Common myeloid progenitor, CD34-positive (primary cell): ENCODE measurements at regions not wholly inside any gene's neighbourhood (a gene's known extent, or its start where the extent isn't known, plus 50 kb on each side); places are given as distances from the start of the nearest gene placed in this dataset.

Experiments used
- CTCF ChIA-PET: fragments of 350-600 bp; sonication (Branson Sonifier 250); formaldehyde crosslinking; loops from one replicate; lab custom pipeline; 2021; ENCODE audit warnings: antibody characterized with exemption; lab: Charles Lee
- POLR2A ChIA-PET: fragments of 350-600 bp; sonication (Branson Sonifier 250); formaldehyde crosslinking; loops from one replicate; lab custom pipeline; 2021; ENCODE audit warnings: antibody characterized with exemption; lab: Charles Lee
- DNase-seq, 3 donors: peaks; one replicate each; pipeline versions ENCODE4 v3.0.0 to v3.0.0-alpha.2; 2013
- H3K27ac ChIP-seq, 2 experiments: 1 replicate in 1 of 2; 2 replicates in 1 of 2; pipeline ENCODE4 v1.7.0; 2013; ENCODE audit warnings: inconsistent platforms in 2 of 2, low read length in 2 of 2, mild to moderate bottlenecking in 2 of 2, low read depth in 1 of 2, moderate library complexity in 1 of 2; ENCODE audit not compliant: severe bottlenecking in 2 of 2, insufficient read depth in 1 of 2, poor library complexity in 1 of 2
- H3K27me3 ChIP-seq, 5 experiments: replicated peaks in 2 of 5; 1 replicate in 3 of 5; 2 replicates in 2 of 5; pipeline versions ENCODE4 v1.6.1 to v1.7.0; 2013; ENCODE audit warnings: low read length in 4 of 5, mild to moderate bottlenecking in 2 of 5, moderate library complexity in 2 of 5, inconsistent platforms in 1 of 5; ENCODE audit not compliant: insufficient read depth in 5 of 5, control insufficient read depth in 4 of 5
- H3K36me3 ChIP-seq, 4 experiments: 1 replicate in 2 of 4; 2 replicates in 2 of 4; pipeline versions ENCODE4 v1.6.1 to v1.7.0; 2013; ENCODE audit warnings: low read length in 3 of 4, control low read depth in 1 of 4, mild to moderate bottlenecking in 1 of 4; ENCODE audit not compliant: control insufficient read depth in 4 of 4, insufficient read depth in 4 of 4
- H3K4me1 ChIP-seq, 4 experiments: 1 replicate in 3 of 4; 2 replicates in 1 of 4; pipeline versions ENCODE4 v1.6.1 to v1.7.1; 2013; ENCODE audit warnings: low read length in 3 of 4, mild to moderate bottlenecking in 3 of 4, control low read depth in 1 of 4, inconsistent platforms in 1 of 4, moderate library complexity in 1 of 4; ENCODE audit not compliant: control insufficient read depth in 4 of 4, insufficient read depth in 4 of 4; ENCODE audit errors: control extremely low read depth in 1 of 4
- H3K4me3 ChIP-seq, 7 experiments: 1 replicate in 4 of 7; 2 replicates in 3 of 7; pipeline versions ENCODE4 v1.5.1 to v1.7.0; 2013; ENCODE audit warnings: mild to moderate bottlenecking in 7 of 7, low read length in 6 of 7, moderate library complexity in 6 of 7, inconsistent platforms in 2 of 7, low read depth in 2 of 7, control low read depth in 1 of 7; ENCODE audit not compliant: insufficient read depth in 4 of 7, control insufficient read depth in 1 of 7; ENCODE audit errors: extremely low read depth in 1 of 7
- H3K9me3 ChIP-seq, 5 experiments: 1 replicate in 4 of 5; 2 replicates in 1 of 5; pipeline versions ENCODE4 v1.6.1 to v1.7.1; 2013; ENCODE audit warnings: low read length in 4 of 5, mild to moderate bottlenecking in 2 of 5, inconsistent platforms in 1 of 5, low read depth in 1 of 5, moderate library complexity in 1 of 5; ENCODE audit not compliant: control insufficient read depth in 4 of 5, insufficient read depth in 2 of 5; ENCODE audit errors: control extremely low read depth in 1 of 5
- WGBS: methylation state at CpG from one replicate; pipeline ENCODE4 v1.1.5; 2013; ENCODE audit not compliant: insufficient coverage; 5-methylcytosine and 5-hydroxymethylcytosine counted together

GRCh38 chr5:87151547-87151946 lies 116.1 kb upstream of the RASA1 start:
- Histone ChIP-seq H3K36me3 (no peaks in the 10 kb centered on the region), H3K27ac (no peak overlapping the region), H3K27me3 (no peaks in the 10 kb centered on the region), H3K9me3 (no peaks in the 10 kb centered on the region), H3K4me1 (peaks cover 0 to 11% (median 3%) of the 10 kb centered on the region in 4 experiments), H3K4me3 (no peak overlapping the region)
- ChIA-PET CTCF (no interaction called here), POLR2A (no interaction called here)
- WGBS, result no CpG with 5 or more reads among the region's 1 CpG
- peak; percentile 16 to 72 (median 63) for DNase-seq

GRCh38 chr5:87152886-87153285 lies 114.8 kb upstream of the RASA1 start:
- H3K9me3 ChIP-seq, result no peaks in the 10 kb centered on the region
- no CpG with 5 or more reads among the region's 1 CpG for WGBS
- H3K27ac ChIP-seq, result no peak overlapping the region
- no peak for DNase-seq
- no peaks in the 10 kb centered on the region for H3K27me3 ChIP-seq
- peaks cover 0 to 11% (median 3%) of the 10 kb centered on the region in 4 experiments for H3K4me1 ChIP-seq
- POLR2A ChIA-PET, result no interaction called here
- H3K36me3 ChIP-seq, result no peaks in the 10 kb centered on the region
- H3K4me3 ChIP-seq, result no peak overlapping the region
- CTCF ChIA-PET, result no interaction called here

- CTCF ChIA-PET, result no interaction called here
- H3K4me1 ChIP-seq, result peaks cover 0 to 11% (median 3%) of the 10 kb centered on the region in 4 experiments
Observed at GRCh38 chr5:87154191-87154590, 113.5 kb upstream of the RASA1 start.

GRCh38 chr5:87155106-87155505 lies 112.6 kb upstream of the RASA1 start:
- 100% methylated on average over 3 of the region's 4 CpGs for WGBS
- no peak overlapping the region for H3K27ac ChIP-seq
- CTCF ChIA-PET, result no interaction called here
- peaks cover 0 to 11% (median 3%) of the 10 kb centered on the region in 4 experiments for H3K4me1 ChIP-seq
- H3K4me3 ChIP-seq, result no peak overlapping the region
- H3K27me3 ChIP-seq, result no peaks in the 10 kb centered on the region
- H3K9me3 ChIP-seq, result no peaks in the 10 kb centered on the region
- no peaks in the 10 kb centered on the region for H3K36me3 ChIP-seq
- POLR2A ChIA-PET, result no interaction called here
- no peak for DNase-seq

More at GRCh38 chr5:87154191-87154590, 113.5 kb upstream of the RASA1 start:
- WGBS, result 100% methylated on average over 3 of the region's 3 CpGs
- DNase-seq, result no peak
- H3K4me3 ChIP-seq, result no peak overlapping the region
- H3K27me3 ChIP-seq, result no peaks in the 10 kb centered on the region
- no peaks in the 10 kb centered on the region for H3K9me3 ChIP-seq
- no peak overlapping the region for H3K27ac ChIP-seq
- no peaks in the 10 kb centered on the region for H3K36me3 ChIP-seq
- POLR2A ChIA-PET, result no interaction called here

- CTCF ChIA-PET, result no interaction called here
Observed at GRCh38 chr5:87156631-87157030, 111.1 kb upstream of the RASA1 start.

GRCh38 chr5:87164409-87164808 lies 103.3 kb upstream of the RASA1 start:
- DNase-seq, result no peak
- no peaks in the 10 kb centered on the region for H3K27me3 ChIP-seq
- no peaks in the 10 kb centered on the region for H3K36me3 ChIP-seq
- H3K9me3 ChIP-seq, result no peaks in the 10 kb centered on the region
- POLR2A ChIA-PET, result no interaction called here
- WGBS, result no CpG with 5 or more reads among the region's 2 CpGs
- no peak overlapping the region for H3K4me3 ChIP-seq
- CTCF ChIA-PET, result no interaction called here
- H3K4me1 ChIP-seq, result peaks cover 0 to 8% (median 1%) of the 10 kb centered on the region in 4 experiments
- H3K27ac ChIP-seq, result no peak overlapping the region

More at GRCh38 chr5:87156631-87157030, 111.1 kb upstream of the RASA1 start:
- H3K4me1 ChIP-seq, result peaks cover 0 to 6% (median under 1%) of the 10 kb centered on the region in 4 experiments
- DNase-seq, result no peak
- H3K27ac ChIP-seq, result no peak overlapping the region
- H3K9me3 ChIP-seq, result no peaks in the 10 kb centered on the region
- H3K27me3 ChIP-seq, result no peaks in the 10 kb centered on the region
- POLR2A ChIA-PET, result no interaction called here
- 100% methylated on average over 1 of the region's 2 CpGs for WGBS
- H3K4me3 ChIP-seq, result no peak overlapping the region
- H3K36me3 ChIP-seq, result no peaks in the 10 kb centered on the region

GRCh38 chr5:87169300-87169991 lies 98.2 kb upstream of the RASA1 start:
- no peaks in the 10 kb centered on the region for H3K9me3 ChIP-seq
- ChIA-PET POLR2A (no interaction called here), CTCF (no interaction called here)
- 88% methylated on average over 1 of the region's 8 CpGs for WGBS
- peaks cover 0 to 8% (median 1%) of the 10 kb centered on the region in 4 experiments for H3K4me1 ChIP-seq
- H3K27ac ChIP-seq, result no peak overlapping the region
- H3K36me3 ChIP-seq, result no peaks in the 10 kb centered on the region
- no peaks in the 10 kb centered on the region for H3K27me3 ChIP-seq
- DNase-seq, result peak in 1 of 3 donors; percentile 4
- no peak overlapping the region for H3K4me3 ChIP-seq
